Urinary bladder (tissue), 3 donors: ENCODE measurements at regions not wholly inside any gene's neighbourhood (a gene's known extent, or its start where the extent isn't known, plus 50 kb on each side); places are given as distances from the start of the nearest gene placed in this dataset.

ENCODE experiments used
- DNase-seq: peaks from one replicate; pipeline ENCODE4 v3.0.0-alpha.2; 2015; ENCODE audit errors: extremely low spot score
- H3K27ac ChIP-seq: one replicate; pipeline ENCODE4 v1.5.1; 2013; ENCODE audit warnings: low read depth, mild to moderate bottlenecking, moderate library complexity
- H3K36me3 ChIP-seq: one replicate; pipeline ENCODE4 v1.6.1; 2013; ENCODE audit warnings: mild to moderate bottlenecking, moderate library complexity; ENCODE audit not compliant: insufficient read depth
- H3K4me1 ChIP-seq: one replicate; pipeline ENCODE4 v1.6.1; 2013; ENCODE audit warnings: mild to moderate bottlenecking, moderate library complexity; ENCODE audit not compliant: insufficient read depth
- H3K4me3 ChIP-seq: one replicate; pipeline ENCODE4 v1.5.1; 2013; ENCODE audit warnings: low read depth, low read length
- WGBS: extraction: QIAGEN DNeasy Blood & Tissue Kit; methylation state at CpG from one replicate; pipeline ENCODE4 v1.1.7; 2013; 5-methylcytosine and 5-hydroxymethylcytosine counted together
- donor health status: healthy with polysubstance abuse.
- donor health status: healthy.

- Histone ChIP-seq H3K4me1 (no peaks in the 10 kb centered on the region), H3K27ac (no peak overlapping the region), H3K36me3 (no peaks in the 10 kb centered on the region), H3K4me3 (no peak overlapping the region)
- no peak for DNase-seq
- WGBS: 80% methylated on average over 7 of the region's 7 CpGs
These were observed 77.4 kb upstream of the SELENOK start for GRCh38 chr3:53969086-53969485.

- Histone ChIP-seq H3K4me3 (no peak overlapping the region), H3K36me3 (no peaks in the 10 kb centered on the region), H3K27ac (no peak overlapping the region), H3K4me1 (no peaks in the 10 kb centered on the region)
- WGBS: 52% methylated on average over 1 of the region's 1 CpG
- DNase-seq: no peak
These were observed 73.6 kb upstream of the SELENOK start for GRCh38 chr3:53965291-53965690.

GRCh38 chr3:53957831-53958230 lies 66.2 kb upstream of the SELENOK start:
- no peaks in the 10 kb centered on the region for H3K4me1 ChIP-seq
- H3K4me3 ChIP-seq: no peak overlapping the region
- H3K27ac ChIP-seq: no peak overlapping the region
- no peak for DNase-seq
- 92% methylated on average over 10 of the region's 10 CpGs for WGBS
- H3K36me3 ChIP-seq: no peaks in the 10 kb centered on the region

- 67% methylated on average over 6 of the region's 6 CpGs for WGBS
- Histone ChIP-seq H3K4me1 (no peaks in the 10 kb centered on the region), H3K4me3 (no peak overlapping the region), H3K27ac (no peak overlapping the region), H3K36me3 (no peaks in the 10 kb centered on the region)
- DNase-seq: no peak
These were observed 64.9 kb upstream of the SELENOK start for GRCh38 chr3:53956586-53956985.

GRCh38 chr3:53949541-53949940 lies 57.9 kb upstream of the SELENOK start:
- DNase-seq: no peak
- no peaks in the 10 kb centered on the region for H3K36me3 ChIP-seq
- H3K27ac ChIP-seq: no peak overlapping the region
- WGBS: 36% methylated on average over 2 of the region's 2 CpGs
- no peak overlapping the region for H3K4me3 ChIP-seq
- H3K4me1 ChIP-seq: no peaks in the 10 kb centered on the region

- WGBS: 76% methylated on average over 1 of the region's 1 CpG
These were observed 56.5 kb upstream of the SELENOK start for GRCh38 chr3:53948174-53948573.

GRCh38 chr3:53944028-53944427 lies 52.4 kb upstream of the SELENOK start:
- no peak overlapping the region for H3K27ac ChIP-seq
- no peak overlapping the region for H3K4me3 ChIP-seq
- WGBS: 66% methylated on average over 3 of the region's 3 CpGs
- DNase-seq: no peak
- no peaks in the 10 kb centered on the region for H3K4me1 ChIP-seq
- no peaks in the 10 kb centered on the region for H3K36me3 ChIP-seq

More at GRCh38 chr3:53948174-53948573, 56.5 kb upstream of the SELENOK start:
- no peaks in the 10 kb centered on the region for H3K36me3 ChIP-seq
- H3K4me1 ChIP-seq: no peaks in the 10 kb centered on the region
- no peak overlapping the region for H3K4me3 ChIP-seq
- no peak for DNase-seq
- no peak overlapping the region for H3K27ac ChIP-seq

GRCh38 chr3:53941950-53942349 lies 50.3 kb upstream of the SELENOK start:
- Histone ChIP-seq H3K4me3 (no peak overlapping the region), H3K4me1 (no peaks in the 10 kb centered on the region), H3K36me3 (no peaks in the 10 kb centered on the region), H3K27ac (no peak overlapping the region)
- DNase-seq: no peak
- WGBS: 59% methylated on average over 5 of the region's 5 CpGs
